Hepatic stellate cell (primary cell): ENCODE measurements at regions not wholly inside any gene's neighbourhood (a gene's known extent, or its start where the extent isn't known, plus 50 kb on each side); places are given as distances from the start of the nearest gene placed in this dataset.
"Not testable (repeated sequence)": the region's sequence is repeated elsewhere in the genome, so short reads cannot be mapped to it uniquely, and the experiment has no call there.

ENCODE experiments used
- DNase-seq: peaks from one replicate; pipeline ENCODE4 v3.0.0; 2011; ENCODE audit warnings: low spot score

DNA sequence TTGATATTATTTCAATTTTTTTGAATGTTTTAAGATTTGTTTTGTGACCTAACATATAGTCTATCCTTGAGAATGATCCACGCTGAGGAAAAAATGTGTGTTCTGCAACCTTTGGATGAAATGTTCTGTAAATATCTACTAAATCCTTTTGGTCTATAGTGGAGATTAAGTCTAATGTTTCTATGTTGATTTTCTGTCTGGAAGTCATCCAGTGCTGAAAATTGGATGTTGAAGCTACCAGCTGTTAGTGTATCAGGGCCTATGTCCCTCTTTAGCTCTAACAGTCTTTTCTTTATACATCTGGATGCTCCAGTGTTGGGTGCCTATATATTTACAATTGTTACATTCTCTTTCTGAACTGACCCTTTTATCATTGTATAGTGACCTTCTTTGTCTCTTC lies 422.3 kb downstream of the TMEM232 start:
- DNase-seq, result no peak

DNA sequence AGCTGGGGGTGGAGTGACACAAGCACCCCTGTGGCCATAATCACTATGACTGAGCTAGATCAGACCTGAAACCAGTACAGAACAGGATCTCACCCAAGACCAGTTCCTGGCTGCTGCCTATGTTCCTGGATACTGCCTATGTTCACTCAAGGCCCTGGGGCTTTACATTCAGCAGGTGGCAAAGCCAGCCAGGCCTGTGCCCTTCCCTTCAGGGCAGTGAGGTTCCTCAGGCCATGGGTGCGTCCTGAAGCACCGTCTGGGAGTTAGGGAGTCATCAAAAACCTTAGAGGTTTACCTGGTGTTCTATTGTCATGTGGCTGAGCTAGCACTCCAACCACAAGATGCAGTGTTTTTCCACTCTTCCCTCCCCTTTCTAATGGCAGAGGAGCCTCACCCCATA lies 419.8 kb downstream of the TMEM232 start:
- DNase-seq, result no peak

DNA sequence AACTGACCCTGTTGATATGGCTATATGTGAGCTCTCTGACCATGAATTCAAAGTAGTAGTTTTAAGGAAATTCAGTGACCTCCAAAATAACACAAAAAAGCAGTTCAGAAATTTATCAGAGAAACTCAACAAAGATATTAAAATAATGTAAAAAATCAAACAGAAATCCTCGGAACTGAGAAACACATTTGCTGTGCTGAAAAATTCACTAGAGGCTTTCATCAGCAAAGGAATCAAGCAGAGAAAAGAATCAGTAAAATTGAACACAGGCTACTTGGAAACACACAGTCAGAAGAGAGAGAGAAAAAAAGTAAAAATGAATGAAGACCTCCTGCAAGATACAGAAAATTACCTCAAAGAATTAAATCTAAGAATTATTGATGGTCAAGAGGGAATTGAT lies 417.2 kb downstream of the TMEM232 start:
- no peak for DNase-seq

DNA sequence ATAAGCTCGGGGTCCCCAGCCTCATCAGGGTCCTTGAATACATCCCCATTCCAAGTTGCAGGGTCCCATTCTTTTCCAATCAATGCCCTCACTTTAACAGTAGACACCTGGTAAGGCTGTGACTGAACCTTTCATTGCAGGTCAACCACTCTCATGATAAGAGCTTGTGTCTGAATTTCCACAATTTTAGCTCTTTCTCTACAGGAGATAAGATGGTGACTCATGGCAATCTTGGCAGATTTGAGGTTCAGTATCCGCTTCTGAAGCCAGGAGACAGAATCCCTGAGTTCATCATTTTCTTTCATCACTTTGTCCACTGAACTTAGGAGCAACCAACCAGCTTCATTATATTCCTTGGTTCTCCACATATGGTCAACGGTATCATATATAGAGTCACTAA lies 409.9 kb downstream of the TMEM232 start:
- not testable (repeated sequence) for DNase-seq

DNA sequence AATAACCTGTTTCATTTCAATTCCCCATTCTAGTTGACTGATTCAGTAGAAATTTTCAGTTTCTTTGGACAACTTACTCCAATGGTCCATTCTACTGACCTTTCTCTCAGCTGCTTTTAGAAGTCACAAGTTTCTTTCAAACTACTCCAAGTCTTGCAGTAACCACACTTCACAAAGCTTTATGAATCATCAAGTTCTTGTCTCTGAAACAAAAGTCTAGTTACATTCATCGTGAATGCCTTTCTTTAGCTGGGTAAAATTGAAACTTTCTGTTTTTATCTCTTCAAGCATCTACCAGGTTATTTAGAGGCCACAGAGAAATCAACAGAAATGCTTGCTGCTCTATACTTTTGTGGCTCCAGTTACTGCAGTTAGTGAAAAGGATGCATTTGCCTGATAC lies 405.4 kb downstream of the TMEM232 start:
- DNase-seq, result no peak

DNA sequence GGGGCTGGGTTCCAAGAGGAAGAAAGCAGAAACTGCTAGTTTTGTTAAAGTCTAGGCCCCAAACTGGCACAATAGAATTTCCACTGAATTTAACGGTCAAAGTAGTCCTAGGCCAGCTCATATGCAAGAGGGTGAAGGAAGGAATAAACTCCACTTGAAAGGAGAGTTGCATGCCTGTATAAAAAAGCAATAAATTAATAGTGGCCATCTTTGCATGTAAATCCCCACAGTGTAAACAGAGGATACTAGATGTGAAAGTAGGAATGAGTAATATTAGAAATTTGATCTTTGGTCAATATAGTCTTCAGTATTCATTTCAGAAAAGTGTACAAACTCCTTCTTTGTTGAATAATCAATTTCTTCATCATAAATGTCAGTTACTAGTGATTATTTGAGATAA lies 403.1 kb downstream of the TMEM232 start:
- DNase-seq, result no peak

DNA sequence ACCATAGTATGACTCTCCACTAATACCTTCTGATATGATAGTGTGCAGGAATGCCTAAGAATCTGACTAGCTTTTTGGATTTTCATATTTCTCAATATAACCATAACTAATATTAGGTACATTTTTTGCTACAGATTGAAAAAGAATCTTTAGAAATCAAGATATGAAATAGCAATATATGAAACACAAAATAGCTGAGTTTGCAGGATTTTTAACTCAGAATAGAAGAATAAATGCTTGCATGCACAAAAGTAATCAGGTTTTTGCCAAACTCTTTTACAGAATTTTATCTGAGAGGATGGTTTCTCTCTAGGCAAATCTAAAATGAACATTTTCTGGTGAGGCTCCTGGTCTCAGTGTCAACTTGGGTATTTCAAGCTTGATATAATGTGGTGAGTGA lies 402.6 kb downstream of the TMEM232 start:
- no peak for DNase-seq

DNA sequence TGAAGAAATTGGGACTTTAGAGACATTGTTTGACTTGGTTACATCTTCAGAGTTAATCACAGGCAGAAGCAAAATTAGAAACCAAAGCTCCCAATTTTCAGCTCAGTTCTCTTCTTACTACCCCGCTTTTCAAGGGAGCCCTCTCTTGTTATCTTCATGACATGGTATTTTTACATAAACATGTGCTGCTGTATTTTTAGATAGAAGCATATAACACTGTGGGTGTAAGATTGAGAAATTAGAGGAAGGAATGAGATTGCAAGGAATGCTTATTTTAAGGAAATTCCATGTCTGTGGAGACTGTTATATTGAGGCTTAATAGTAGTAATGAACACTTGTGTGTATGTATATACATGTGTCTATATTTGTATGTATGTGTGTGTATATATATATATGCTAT lies 401.6 kb downstream of the TMEM232 start:
- no peak for DNase-seq

DNA sequence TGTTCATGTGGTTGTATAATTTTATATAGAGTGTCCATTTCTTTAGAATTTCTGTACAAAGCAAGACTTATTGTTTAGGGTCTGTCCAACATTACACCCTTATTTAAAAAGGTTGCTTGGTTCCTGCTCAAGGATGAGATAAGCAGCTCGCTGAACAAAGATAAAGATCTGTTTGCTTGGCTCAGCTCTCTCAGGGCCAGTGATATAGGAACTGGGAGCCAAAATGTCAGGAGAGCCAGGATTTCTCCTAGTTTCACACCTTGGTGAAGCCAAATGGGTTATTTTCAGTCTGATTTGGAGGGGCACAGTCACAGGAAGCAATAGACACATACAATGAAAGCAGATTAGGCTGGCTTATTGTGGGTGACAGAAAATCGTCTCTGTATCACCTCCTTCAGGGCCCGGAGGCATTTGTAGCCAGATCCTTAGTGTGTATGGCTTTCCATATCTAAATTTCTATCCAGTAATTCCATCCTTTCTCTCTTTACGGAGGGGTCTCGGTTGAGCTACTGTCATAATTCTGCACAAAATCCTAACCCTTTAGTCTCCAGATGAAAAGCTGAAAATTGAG lies 396.4 kb downstream of the TMEM232 start:
- DNase-seq, result no peak

DNA sequence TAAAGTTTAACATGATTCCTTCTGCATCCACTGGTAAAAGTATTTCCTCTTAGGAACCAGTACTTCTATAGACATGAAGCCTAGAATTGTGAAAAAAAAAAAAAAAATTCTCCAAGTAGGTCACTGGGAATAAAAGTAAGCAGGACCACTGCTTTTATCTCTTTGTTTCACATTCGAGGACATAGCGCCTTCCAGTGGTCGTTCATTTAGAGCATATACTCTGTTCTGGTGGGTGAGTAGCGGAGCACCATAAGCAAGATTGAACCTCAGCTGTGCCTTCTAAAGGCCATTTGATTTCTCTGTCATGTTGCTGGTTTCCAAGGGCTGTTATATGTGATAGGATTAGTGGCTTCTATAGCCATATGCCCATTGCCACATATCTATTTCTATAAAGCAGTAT lies 393.1 kb downstream of the TMEM232 start:
- DNase-seq, result no peak

DNA sequence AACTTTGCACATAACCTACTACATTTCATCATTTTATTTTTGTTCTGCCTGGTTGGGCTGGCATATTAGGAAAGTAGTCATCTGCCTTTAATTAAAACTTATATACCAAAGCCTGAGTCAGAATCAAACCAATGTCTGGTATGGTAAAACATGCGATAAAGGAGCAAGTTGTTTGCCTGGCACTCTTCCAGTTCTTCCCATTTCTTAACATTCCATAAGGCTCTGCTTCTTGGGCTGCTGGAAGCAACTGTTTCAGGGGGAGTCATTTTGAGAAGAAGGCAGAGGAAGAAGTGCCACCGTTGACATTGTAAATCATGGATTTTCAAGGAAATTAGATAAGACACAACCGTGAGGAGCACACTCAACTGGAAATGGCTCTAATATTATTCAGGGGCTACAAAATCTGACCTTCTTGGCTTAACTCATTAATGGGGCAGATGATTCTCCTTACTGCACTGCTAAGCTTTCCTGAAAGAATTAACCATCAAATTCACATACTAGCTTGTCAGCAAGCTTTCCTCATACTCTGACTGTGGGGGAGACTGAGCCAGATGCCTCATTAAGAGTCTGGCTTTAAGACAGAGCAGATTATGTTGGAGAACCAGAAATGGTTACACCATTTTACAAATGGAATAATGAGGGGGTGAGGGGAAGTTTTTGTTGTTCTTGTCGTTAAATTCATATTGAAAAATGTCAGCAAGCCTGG lies 391.0 kb downstream of the TMEM232 start:
- peak; percentile 26 for DNase-seq

DNA sequence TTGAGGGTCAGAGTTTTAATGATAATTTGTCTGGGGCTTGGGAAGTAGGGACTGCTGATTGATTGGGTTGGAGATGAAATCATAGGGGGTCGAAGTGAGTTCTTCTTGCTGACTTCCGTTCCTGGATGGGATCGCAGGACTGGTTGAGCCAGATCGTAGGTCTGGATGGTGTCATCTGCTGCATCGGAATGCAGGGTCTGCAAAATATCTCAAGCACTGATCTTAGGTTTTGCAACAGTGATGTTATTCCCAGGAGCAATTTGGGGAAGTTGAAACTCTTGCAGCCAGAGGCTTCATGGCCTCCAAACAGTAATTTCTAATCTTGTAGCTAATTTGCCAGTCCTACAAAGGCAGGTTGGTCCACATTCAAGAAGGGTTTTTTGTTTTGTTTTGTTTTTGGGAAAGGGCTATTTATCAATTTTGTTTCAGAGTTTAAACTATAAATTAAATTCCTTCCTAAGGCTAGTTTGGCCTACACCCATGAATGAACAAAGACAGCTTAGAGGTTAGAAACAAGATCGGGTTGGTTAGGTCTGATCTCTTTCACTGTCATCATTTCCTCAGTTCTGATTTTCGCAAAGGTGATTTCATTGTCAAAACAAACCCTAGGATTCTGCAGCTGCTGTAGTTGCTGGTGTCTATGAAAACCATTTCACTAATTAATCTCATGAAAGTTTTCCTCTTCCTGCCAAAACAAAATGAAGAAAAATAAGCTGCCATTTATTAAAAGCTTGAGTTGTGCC lies 388.0 kb downstream of the TMEM232 start:
- no peak for DNase-seq

DNA sequence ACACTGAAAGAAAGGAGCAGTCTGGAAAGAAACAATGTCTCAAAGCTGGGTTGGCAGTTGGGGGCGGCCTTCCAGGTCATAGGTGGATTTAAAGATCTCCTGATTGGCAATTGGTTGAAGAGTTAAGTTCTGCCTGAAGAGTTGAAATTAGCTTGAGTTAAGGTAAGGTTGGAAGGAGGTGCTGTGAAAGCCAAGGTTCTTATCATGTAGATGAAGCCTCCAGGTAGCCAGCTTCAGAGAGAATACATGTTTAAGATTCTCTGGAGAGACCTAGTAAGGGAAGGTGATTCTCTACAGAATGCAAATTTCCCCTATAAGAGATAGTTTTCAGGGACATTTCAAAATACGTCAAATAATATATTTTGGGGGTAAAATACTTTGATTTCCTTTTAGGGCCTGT lies 387.1 kb downstream of the TMEM232 start:
- DNase-seq, result no peak

DNA sequence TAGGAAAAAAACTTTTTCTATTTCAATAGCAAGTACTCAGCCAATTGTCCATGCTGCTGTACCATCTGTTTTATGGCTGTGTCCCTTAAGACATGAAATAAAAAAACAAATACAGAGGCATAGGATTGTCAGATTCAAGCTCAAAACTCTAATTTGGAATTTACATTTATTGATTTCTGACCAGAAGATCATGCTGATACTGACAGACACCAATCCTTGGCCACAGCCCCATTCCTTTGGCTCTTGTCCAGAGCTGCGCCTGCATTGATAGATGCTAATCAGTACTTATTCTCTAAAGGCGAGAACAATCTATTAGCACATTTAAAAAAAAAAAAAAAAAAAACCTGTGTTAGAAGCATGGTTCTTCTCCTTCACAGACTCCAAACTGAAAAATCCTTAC lies 384.6 kb downstream of the TMEM232 start:
- no peak for DNase-seq

DNA sequence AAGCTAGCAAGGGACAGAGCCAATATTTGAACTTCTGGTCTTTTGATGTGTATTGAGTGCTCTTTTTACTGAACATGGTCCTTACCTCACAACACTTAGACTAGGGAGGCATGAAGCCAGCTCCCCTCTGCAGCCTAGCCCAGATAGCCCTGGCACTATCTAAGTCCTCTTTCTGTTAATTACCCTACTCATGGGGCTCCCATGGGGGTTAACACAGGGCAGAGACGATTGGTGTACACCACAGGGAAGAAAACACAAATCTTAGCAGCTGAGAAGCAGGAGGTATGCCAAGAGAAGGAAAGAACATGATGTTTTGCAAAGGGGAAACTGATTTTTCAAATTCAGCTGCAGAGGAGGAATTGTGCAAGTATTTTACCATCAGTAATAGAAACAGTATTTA lies 383.8 kb downstream of the TMEM232 start:
- no peak for DNase-seq

DNA sequence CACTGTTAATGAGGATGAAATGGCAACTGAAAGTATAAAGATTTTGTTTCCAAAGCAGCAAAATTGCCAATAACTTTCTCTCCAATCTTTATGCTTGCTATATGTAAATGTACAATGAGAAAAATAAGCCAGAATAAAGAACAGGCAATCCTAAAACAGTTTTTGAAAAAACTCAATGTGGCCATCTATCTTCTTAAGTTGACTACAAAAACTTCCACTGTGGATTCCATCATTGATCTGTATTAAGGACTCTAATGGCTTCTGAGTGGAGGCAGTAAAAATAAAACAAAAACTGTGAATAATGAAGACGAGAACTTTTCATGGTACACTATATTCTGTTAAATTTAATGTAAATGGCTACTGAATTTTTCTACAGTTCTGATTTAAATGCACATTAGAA lies 382.9 kb downstream of the TMEM232 start:
- no peak for DNase-seq

DNA sequence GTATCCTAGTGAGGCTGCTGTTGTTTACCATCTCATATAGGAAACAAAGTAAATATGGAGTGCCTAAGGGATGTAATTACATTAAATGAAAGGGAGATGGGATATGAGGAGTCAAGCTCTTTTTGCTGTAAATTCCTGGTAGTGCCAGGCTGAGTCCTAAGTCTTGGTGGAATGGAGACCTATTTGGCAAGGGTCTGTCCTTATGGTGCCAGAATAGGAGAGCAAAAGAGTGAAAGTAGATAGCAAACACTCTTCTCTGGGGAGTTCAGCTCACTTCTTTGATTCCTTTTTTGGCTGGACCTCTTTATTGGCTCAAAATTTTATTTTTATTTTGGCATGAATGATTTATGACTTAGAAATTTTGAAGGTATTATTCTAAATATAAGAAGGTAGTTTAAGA lies 380.8 kb downstream of the TMEM232 start:
- no peak for DNase-seq

DNA sequence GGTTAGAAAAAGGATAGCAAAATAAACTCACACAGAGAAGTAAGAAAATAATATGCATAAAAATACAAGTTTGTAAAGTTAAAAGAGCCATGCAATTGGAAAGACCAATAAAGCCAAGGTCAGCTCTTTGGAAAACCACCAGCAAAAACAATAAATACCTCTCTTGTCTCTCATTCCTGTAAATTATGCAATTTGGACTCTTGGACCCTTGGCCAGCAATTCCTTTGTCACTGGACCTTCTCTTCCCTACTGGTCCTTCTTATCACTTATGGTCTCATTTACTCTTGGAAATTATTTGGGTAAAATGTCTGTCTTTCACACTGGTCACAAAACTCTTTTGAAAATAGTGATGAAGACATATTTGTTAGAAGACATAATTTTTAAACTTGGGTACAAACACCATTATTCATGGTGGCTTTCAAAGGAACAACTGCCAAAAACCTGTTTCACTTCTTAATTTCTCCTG lies 379.5 kb downstream of the TMEM232 start:
- no peak for DNase-seq

DNA sequence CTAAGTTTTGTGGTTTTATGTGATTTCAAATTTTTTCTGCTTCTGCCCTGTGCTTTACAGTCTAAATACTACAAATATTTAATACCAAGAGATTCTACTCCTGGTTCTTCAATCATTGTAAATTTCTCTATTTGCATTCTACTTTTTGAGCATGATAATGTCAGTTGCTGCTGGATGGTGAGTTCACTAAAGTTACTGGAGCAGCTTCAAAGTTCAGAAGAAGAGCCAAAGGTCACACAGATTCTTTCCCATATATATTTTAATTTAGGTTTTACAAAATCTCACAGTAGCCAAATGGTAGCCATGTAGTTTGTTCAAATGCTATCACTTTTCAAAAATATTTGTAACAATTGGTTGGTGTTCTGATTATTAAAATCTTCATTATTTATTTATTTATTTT lies 378.7 kb downstream of the TMEM232 start:
- DNase-seq, result no peak

DNA sequence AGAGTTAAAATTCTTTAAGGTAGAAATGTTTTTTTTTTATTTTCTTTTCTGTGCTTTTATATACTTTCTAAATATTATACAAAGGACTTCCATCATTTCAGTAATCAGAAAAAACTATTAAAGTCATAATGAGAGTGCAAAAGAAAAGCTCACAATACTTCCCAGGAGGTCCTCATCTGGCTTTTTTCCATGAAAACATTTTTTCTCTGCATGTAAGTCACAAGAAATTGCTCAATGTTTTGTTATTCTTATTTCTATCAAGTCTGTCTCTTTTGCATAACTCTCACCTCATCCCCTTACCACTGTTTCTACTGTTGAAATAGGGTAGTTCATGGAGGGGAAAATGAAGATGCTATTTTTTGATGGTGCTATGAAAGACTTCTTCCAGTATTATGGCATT lies 375.0 kb downstream of the TMEM232 start:
- no peak for DNase-seq

DNA sequence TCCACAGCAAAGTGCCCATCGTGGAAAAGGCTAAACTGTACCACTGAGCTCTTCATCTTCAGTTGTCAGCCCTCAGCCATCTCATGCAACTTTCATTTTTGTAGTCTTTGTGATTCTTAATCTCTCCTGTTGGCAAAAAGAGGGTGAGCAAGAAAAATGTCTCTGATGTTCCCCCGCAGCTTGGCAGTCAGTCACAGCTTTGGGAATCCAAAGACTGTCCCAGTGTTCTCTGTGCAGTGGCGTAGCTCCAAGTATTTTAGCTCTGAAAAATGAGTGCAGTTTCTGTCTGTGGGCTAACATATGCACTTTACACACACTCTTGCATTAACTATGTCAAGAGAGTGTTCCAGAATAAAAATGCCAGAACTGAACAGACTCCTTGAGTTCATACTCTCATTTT lies 372.2 kb downstream of the TMEM232 start:
- DNase-seq, result no peak

DNA sequence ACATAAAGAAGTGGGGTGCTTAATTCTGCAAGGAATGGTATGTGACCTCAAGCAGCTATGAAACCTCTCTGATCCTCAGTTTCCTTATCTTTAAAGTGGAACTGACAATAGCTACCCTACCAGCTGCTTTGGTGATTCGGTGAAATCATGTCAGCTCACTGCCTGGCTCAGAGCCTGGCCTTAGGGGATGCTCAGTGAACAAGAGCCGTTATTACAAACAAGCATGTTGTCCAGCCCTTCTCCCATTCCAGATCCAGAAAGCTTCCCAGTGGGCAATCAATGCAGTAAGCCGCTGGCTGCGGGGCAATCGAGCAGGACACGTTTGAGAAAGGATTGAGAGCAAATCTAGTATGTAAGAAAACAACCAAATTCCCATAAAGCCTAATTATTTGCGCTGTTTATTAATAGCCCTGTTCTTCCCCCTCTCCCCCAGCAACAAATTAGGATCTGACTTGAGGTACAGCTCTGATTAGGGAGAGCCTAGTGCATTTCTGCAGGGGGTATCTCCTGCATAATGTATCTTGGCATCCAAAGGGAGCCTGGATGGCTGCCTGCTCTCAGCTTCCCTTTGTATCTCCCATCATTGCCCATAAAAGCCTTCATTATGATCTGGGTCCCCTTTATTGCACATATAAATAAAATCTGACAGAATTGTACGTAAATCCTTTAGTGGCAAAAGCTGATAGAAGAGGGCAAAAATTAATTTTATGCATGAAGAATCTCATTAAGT lies 371.4 kb downstream of the TMEM232 start:
- DNase-seq, result no peak

DNA sequence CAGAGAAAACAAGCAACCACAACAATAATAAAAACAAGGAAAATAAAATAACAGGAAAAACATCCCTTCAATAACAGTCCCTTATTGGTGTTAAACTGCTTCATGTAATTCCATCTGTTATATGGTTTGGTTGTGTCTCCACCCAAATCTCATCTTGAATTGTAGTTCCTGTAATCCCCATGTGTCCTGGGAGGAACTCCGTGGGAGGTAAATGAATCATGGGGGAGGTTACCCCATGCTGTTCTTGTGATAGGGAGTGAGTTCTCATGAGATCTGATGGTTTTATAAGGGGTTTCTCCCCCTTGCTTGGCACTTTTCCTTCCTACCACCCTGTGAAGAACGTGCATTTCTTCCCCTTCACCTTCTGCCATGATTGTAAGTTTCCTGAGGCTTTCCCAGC lies 369.8 kb downstream of the TMEM232 start:
- no peak for DNase-seq
